WTC11 (cell line): ENCODE measurements at regions not wholly inside any gene's neighbourhood (a gene's known extent, or its start where the extent isn't known, plus 50 kb on each side); places are given as distances from the start of the nearest gene placed in this dataset.

ENCODE experiments used
- ATAC-seq: fragments of 200-7000 bp; cut with Tn5 transposase; 2 replicates; pipeline ENCODE4 v1.10.0; 2021; ENCODE audit warnings: mild to moderate bottlenecking, moderate library complexity
- CTCF ChIA-PET: fragments of 300-600 bp; sonication (Branson Sonifier 250); formaldehyde crosslinking; loops from one replicate; lab custom pipeline; 2021; ENCODE audit warnings: antibody characterized with exemption; lab: Charles Lee
- POLR2A ChIA-PET: fragments of 350-600 bp; sonication (Branson Sonifier 250); formaldehyde crosslinking; loops from one replicate; lab custom pipeline; 2021; ENCODE audit warnings: antibody characterized with exemption; lab: Charles Lee
- DNase-seq: peaks from one replicate; pipeline ENCODE4 v3.0.0; 2021; ENCODE audit warnings: low spot score
- H3K27ac Mint-ChIP-seq: 2 replicates; pipeline ENCODE4 v1.8.0; 2021; ENCODE audit warnings: mixed read lengths
- H3K27me3 Mint-ChIP-seq: 2 replicates; pipeline ENCODE4 v1.8.0; 2021; ENCODE audit warnings: low read depth, mild to moderate bottlenecking, moderate library complexity, mixed read lengths
- H3K36me3 Mint-ChIP-seq: 2 replicates; pipeline ENCODE4 v1.8.0; 2021; ENCODE audit warnings: mixed read lengths
- H3K4me1 Mint-ChIP-seq: 2 replicates; pipeline ENCODE4 v1.8.0; 2022; ENCODE audit warnings: mixed read lengths
- H3K4me3 Mint-ChIP-seq: 2 replicates; pipeline ENCODE4 v1.8.0; 2021; ENCODE audit warnings: mild to moderate bottlenecking, moderate library complexity, mixed read lengths
- H3K9me3 Mint-ChIP-seq: 2 replicates; pipeline ENCODE4 v1.8.0; 2021; ENCODE audit warnings: mixed read lengths
- ATF2 ChIP-seq: sonication (generic); formaldehyde crosslinking; IDR thresholded peaks from 2 replicates; pipeline ENCODE4 v1.8.1; 2022; ENCODE audit warnings: low read depth, missing genetic modification reagents, borderline replicate concordance
- E2F4 ChIP-seq: sonication (generic); formaldehyde crosslinking; IDR thresholded peaks from 2 replicates; pipeline ENCODE4 v1.8.1; 2022; ENCODE audit warnings: low read depth, mild to moderate bottlenecking, moderate library complexity, missing genetic modification reagents, borderline replicate concordance
- ETV6 ChIP-seq: sonication (generic); formaldehyde crosslinking; IDR thresholded peaks from 2 replicates; pipeline ENCODE4 v1.8.1; 2022; ENCODE audit warnings: mild to moderate bottlenecking, missing genetic modification reagents
- FOXJ3 ChIP-seq: sonication (generic); formaldehyde crosslinking; IDR thresholded peaks from 2 replicates; pipeline ENCODE4 v1.9.0; 2021; ENCODE audit warnings: missing genetic modification reagents, mild to moderate bottlenecking, borderline replicate concordance
- GRHL2 ChIP-seq: fragments of 250-450 bp; sonication (Bioruptor Pico); IDR thresholded peaks from 2 replicates; pipeline ENCODE4 v1.8.0; 2022; ENCODE audit warnings: mild to moderate bottlenecking, moderate library complexity; ENCODE audit not compliant: insufficient replicate concordance, severe bottlenecking
- IRF2 ChIP-seq: sonication (generic); formaldehyde crosslinking; IDR thresholded peaks from 2 replicates; pipeline ENCODE4 v1.8.0; 2022; ENCODE audit warnings: low read depth, missing genetic modification reagents, borderline replicate concordance
- NFATC4 ChIP-seq: fragments of 250-450 bp; sonication (Bioruptor Pico); IDR thresholded peaks from 2 replicates; pipeline ENCODE4 v1.9.0; 2021; ENCODE audit warnings: mild to moderate bottlenecking
- PRDM15 ChIP-seq: sonication (generic); formaldehyde crosslinking; IDR thresholded peaks from 2 replicates; pipeline ENCODE4 v1.8.0; 2022; ENCODE audit warnings: missing genetic modification reagents
- PRRX2 ChIP-seq: fragments of 250-450 bp; sonication (Bioruptor Pico); IDR thresholded peaks from 2 replicates; pipeline ENCODE4 v1.8.0; 2021; ENCODE audit warnings: mild to moderate bottlenecking
- TCF7 ChIP-seq: sonication (generic); formaldehyde crosslinking; IDR thresholded peaks from 2 replicates; pipeline ENCODE4 v1.8.0; 2022; ENCODE audit warnings: mild to moderate bottlenecking, low read depth, missing genetic modification reagents, moderate library complexity
- TEAD1 ChIP-seq: sonication (generic); formaldehyde crosslinking; IDR thresholded peaks from 2 replicates; pipeline ENCODE4 v1.8.0; 2022; ENCODE audit warnings: mild to moderate bottlenecking, missing genetic modification reagents
- TEAD4 ChIP-seq: sonication (generic); formaldehyde crosslinking; IDR thresholded peaks from 2 replicates; pipeline ENCODE4 v1.8.0; 2022; ENCODE audit warnings: mild to moderate bottlenecking, missing genetic modification reagents
- TP53 ChIP-seq: sonication (generic); formaldehyde crosslinking; IDR thresholded peaks from 2 replicates; pipeline ENCODE4 v1.8.1; 2023; ENCODE audit warnings: mild to moderate bottlenecking, missing genetic modification reagents
- USF1 ChIP-seq: sonication (generic); formaldehyde crosslinking; IDR thresholded peaks from 2 replicates; pipeline ENCODE4 v1.8.0; 2022; ENCODE audit warnings: mild to moderate bottlenecking, missing genetic modification reagents
- USF2 ChIP-seq: sonication (generic); formaldehyde crosslinking; IDR thresholded peaks from 2 replicates; pipeline ENCODE4 v1.8.1; 2023; ENCODE audit warnings: mild to moderate bottlenecking, missing genetic modification reagents, moderate library complexity
- ZNF121 ChIP-seq: sonication (generic); formaldehyde crosslinking; IDR thresholded peaks from 2 replicates; pipeline ENCODE4 v1.8.0; 2023; ENCODE audit warnings: missing genetic modification reagents
- ZNF317 ChIP-seq: sonication (generic); formaldehyde crosslinking; IDR thresholded peaks from 2 replicates; pipeline ENCODE4 v1.8.1; 2023; ENCODE audit warnings: low read depth, mild to moderate bottlenecking, moderate library complexity, missing genetic modification reagents, borderline replicate concordance
- ZNF423 ChIP-seq: fragments of 250-450 bp; sonication (Bioruptor Pico); IDR thresholded peaks from 2 replicates; pipeline ENCODE4 v2.1.2; 2022; ENCODE audit warnings: mild to moderate bottlenecking, moderate library complexity
- ZNF425 ChIP-seq: fragments of 250-450 bp; sonication (Bioruptor Pico); conservative IDR thresholded peaks from 2 replicates; pipeline ENCODE4 v1.9.0; 2021; ENCODE audit warnings: mild to moderate bottlenecking

GRCh38 chr6:130520801-130521200, 155.0 kb downstream of the TMEM200A start:
- H3K4me3 Mint-ChIP-seq, result no peak overlapping the region
- no peaks in the 10 kb centered on the region for H3K27me3 Mint-ChIP-seq
- DNase-seq (no peak), ATAC-seq (no peak)
- CTCF ChIA-PET, result no interaction called here
- POLR2A ChIA-PET, result no interaction called here
- H3K9me3 Mint-ChIP-seq, result no peaks in the 10 kb centered on the region
- no peaks in the 10 kb centered on the region for H3K4me1 Mint-ChIP-seq
- no peak overlapping the region for H3K27ac Mint-ChIP-seq
- TF ChIP-seq PRDM15 (CRISPR knock-in tag), result no peak
- TF ChIP-seq E2F4 (CRISPR knock-in tag), result no peak
- TF ChIP-seq ATF2 (CRISPR knock-in tag), result no peak
- TF ChIP-seq ETV6 (CRISPR knock-in tag), result no peak
- no peak for TF ChIP-seq IRF2 (CRISPR knock-in tag)
- TF ChIP-seq NFATC4 (CRISPR knock-in tag), result no peak
- TF ChIP-seq GRHL2, result no peak
- TF ChIP-seq TCF7, result no peak
- no peak for TF ChIP-seq TEAD4 (CRISPR knock-in tag)
- no peaks in the 10 kb centered on the region for H3K36me3 Mint-ChIP-seq

GRCh38 chr6:130524552-130524951, 158.7 kb downstream of the TMEM200A start:
- Mint-ChIP-seq H3K4me1 (no peaks in the 10 kb centered on the region), H3K27ac (no peak overlapping the region), H3K4me3 (no peak overlapping the region), H3K36me3 (no peaks in the 10 kb centered on the region), H3K27me3 (no peaks in the 10 kb centered on the region), H3K9me3 (no peaks in the 10 kb centered on the region)
- ATAC-seq (peak; percentile 71), DNase-seq (no peak)
- TF ChIP-seq ZNF121 (CRISPR knock-in tag) (no peak), TEAD1 (CRISPR knock-in tag) (no peak), ZNF317 (CRISPR knock-in tag) (no peak), USF1 (no peak), USF2 (CRISPR knock-in tag) (no peak), ZNF425 (CRISPR knock-in tag) (no peak), TCF7 (no peak), TP53 (no peak), PRRX2 (CRISPR knock-in tag) (no peak), ZNF423 (CRISPR knock-in tag) (no peak), FOXJ3 (CRISPR knock-in tag) (no peak)
- CTCF ChIA-PET, result no interaction called here
- POLR2A ChIA-PET, result no interaction called here
